ENCODE measurements at regions not wholly inside any gene's neighbourhood (a gene's known extent, or its start where the extent isn't known, plus 50 kb on each side); places are given as distances from the start of the nearest gene placed in this dataset.

DNA sequence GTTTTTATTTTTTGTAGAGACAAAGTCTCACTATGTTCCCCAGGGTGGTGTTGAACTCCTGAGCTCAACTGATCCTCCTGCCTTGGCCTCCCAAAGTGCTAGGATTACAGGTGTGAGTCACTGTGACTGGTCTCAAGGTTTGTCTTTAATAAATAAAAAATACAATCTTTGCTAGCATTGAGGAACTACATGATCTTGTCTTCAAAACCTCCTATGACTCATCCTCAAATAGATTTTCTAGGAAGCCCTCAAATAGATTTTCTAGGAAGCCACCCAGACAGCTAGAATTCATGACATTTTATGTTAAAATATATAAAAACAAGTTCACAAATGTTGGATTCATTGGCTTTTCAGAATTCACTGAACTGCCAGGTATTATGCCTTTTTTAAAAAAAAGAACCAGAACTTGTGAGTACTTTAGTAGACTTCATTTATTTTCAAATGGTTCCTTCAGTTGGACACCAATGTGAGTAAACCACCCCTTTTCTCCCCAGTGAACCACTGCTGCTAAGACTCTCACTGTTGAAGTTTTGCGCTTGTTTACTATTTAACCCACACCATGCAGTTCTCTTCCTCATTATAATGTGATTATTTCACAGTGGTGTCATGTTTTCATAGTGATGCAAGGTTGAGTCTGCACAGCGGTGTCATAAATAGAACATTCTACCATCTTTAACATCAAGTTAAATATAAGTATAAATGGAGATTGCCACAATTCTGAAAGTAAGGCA is 303.9 kb downstream of the CASP12 start:
- CTCF ChIA-PET = no interaction called here
- TF ChIP-seq, protein P1, sequence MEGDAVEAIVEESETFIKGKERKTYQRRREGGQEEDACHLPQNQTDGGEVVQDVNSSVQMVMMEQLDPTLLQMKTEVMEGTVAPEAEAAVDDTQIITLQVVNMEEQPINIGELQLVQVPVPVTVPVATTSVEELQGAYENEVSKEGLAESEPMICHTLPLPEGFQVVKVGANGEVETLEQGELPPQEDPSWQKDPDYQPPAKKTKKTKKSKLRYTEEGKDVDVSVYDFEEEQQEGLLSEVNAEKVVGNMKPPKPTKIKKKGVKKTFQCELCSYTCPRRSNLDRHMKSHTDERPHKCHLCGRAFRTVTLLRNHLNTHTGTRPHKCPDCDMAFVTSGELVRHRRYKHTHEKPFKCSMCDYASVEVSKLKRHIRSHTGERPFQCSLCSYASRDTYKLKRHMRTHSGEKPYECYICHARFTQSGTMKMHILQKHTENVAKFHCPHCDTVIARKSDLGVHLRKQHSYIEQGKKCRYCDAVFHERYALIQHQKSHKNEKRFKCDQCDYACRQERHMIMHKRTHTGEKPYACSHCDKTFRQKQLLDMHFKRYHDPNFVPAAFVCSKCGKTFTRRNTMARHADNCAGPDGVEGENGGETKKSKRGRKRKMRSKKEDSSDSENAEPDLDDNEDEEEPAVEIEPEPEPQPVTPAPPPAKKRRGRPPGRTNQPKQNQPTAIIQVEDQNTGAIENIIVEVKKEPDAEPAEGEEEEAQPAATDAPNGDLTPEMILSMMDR (IDR thresholded peaks at IDR 0.05; ENCODE audit: control extremely low read depth, extremely low read depth, low read depth, missing control alignments) = no peak
- no peak for DNase-seq (ENCODE audit: extremely low spot score)
- POLR2A ChIA-PET = no interaction called here

DNA sequence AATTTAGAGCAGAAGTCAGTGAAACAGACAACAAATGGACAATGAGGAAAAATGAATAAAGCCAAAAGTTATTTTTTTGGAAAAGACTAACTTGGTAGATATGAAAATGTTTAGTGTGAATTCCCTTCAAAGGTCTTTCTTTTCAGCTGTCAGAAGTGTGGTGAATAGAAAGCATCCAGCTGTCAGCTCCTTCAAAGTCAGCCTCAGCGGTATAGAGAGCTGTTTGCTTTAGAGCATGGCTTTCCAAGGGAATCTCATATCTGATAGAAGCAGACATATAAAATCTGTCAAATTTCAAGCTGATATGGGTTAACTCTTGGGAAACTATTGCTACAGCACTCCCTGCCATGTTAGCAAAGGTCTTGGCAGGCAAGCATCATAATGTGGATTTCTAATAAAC is 309.3 kb downstream of the CASP12 start:
- ChIA-PET POLR2A (no interaction called here), CTCF (no interaction called here)
- TF ChIP-seq, protein P1 (IDR thresholded peaks at IDR 0.05; ENCODE audit: control extremely low read depth, extremely low read depth, low read depth, missing control alignments) = no peak
- no peak for DNase-seq (ENCODE audit: extremely low spot score)

DNA sequence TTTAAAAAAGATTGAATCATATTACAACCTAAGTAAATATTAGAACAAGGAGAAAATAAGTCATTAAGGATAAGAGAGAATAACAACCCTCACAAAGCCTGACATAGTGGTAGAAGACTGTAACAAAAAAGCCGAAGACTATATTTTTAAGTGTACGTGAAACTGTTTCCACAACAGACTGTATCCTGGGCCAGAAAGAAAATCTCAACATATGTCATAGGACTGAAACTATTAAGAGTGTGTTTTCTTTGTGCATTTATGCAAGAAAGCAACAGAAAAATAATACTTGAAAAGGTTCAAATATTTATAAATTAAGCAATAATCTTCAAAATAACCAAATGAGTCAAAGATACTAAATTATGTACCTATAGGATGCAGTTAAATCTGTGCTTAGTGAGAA is 309.8 kb downstream of the CASP12 start:
- POLR2A ChIA-PET = no interaction called here

DNA sequence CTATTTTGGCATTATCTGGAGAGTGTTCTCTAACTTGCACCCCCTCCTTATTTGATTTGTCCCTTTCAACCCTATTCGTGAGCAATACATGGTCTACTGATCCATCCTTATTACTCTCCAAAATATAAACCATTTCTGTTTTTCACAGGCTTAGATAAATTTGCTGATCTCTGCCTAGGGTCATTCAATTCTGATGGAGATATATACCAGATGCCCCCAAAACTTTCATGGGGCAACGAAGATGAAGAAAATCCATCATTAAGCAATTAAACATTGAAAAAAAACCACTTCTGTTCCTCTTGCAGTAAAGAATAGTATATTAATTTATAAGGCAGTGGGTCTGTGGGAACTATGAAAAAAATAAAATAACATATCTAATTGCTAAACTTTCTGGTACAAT is 313.4 kb downstream of the CASP12 start:
- CTCF ChIA-PET = interaction anchor here (1.5 kb wide), 1 partner anchor 11 kb away, joined by 3 read pairs; no protein-coding TSS in a partner anchor
- POLR2A ChIA-PET = no interaction called here
- DNase-seq (ENCODE audit: extremely low spot score) = no peak
- TF ChIP-seq, protein P1 (IDR thresholded peaks at IDR 0.05; ENCODE audit: control extremely low read depth, extremely low read depth, low read depth, missing control alignments) = no peak

More for the DNA sequence above, 309.8 kb downstream of the CASP12 start:
- TF ChIP-seq, protein P1 (IDR thresholded peaks at IDR 0.05; ENCODE audit: control extremely low read depth, extremely low read depth, low read depth, missing control alignments) = no peak
- CTCF ChIA-PET = no interaction called here
- DNase-seq (ENCODE audit: extremely low spot score) = no peak

DNA sequence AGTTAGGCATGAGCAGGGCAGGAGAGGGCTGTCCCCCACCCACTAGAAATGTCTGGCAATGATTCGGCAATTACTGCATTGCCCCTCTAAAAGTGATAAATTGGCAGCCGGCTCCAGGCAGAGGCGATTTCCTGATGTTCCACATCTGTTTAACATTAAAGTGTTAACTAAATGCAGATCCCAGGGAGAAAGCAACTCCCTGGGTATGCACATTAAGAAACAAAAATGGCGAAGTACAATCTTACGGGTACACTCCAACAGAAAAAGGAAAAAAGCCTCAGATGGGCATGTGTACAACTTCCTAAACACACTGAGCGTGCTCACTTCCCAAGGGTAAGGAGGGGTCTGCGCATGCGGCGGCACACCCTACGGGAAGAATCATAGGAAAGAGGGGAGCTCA is 314.4 kb downstream of the CASP12 start:
- POLR2A ChIA-PET = no interaction called here

GRCh38 chr11:104582431-104582830 is 315.8 kb downstream of the CASP12 start:
- POLR2A ChIA-PET = no interaction called here
- no peak for DNase-seq (ENCODE audit: extremely low spot score)
- CTCF ChIA-PET = no interaction called here
- TF ChIP-seq, protein P1 (IDR thresholded peaks at IDR 0.05; ENCODE audit: control extremely low read depth, extremely low read depth, low read depth, missing control alignments) = no peak

More for the DNA sequence above, 314.4 kb downstream of the CASP12 start:
- no peak for DNase-seq (ENCODE audit: extremely low spot score)
- CTCF ChIA-PET = no interaction called here
- TF ChIP-seq, protein P1 (IDR thresholded peaks at IDR 0.05; ENCODE audit: control extremely low read depth, extremely low read depth, low read depth, missing control alignments) = no peak

All from GM10248 (cell line).